Right kidney (tissue), 1 donor: ENCODE measurements at regions not wholly inside any gene's neighbourhood (a gene's known extent, or its start where the extent isn't known, plus 50 kb on each side); places are given as distances from the start of the nearest gene placed in this dataset.
A peak's percentile ranks its signal among the peaks of the same experiment; 100 is the strongest.

Experiments
- DNase-seq: peaks from one replicate; pipeline ENCODE4 v3.0.0-alpha.2; 2016

DNA sequence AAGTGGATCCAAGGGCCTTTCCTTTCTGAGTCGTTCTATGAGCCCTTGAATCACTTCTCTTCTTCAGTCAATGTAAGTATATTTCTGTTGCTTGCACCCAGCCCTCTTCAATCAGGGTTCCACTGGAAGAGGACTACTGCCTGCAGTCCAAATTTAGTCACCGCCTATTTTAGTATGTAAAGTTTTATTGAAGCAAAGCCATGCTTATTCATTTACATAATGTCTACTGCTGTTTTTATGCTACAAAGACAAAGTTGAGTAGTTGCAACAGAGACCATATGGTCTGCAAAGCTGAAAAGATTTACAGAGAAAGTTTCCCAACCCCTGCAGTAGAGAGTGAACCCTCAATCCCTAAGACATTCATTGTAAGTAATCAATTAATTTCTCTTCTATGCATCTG lies 332.5 kb upstream of the TNP1 start:
- DNase-seq, result no peak

DNA sequence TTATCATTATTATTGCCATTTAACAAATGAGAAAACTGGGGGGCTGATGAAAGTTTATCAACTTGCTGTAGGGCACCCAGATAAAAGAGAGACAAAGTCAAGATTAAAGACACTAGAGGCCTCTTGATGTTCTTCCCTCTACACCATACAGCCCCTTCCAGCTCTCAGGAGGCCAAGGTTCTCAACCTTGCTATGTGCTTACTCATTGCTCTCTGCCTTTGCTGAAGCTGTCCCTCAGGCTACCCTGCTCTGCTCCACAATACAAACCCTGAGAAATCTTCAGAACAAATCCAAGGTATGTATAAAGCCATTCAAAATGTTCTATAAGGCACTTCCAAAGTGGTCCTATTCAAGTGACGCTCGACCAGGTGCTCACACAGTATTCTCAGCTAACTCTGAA lies 329.9 kb upstream of the TNP1 start:
- no peak for DNase-seq

DNA sequence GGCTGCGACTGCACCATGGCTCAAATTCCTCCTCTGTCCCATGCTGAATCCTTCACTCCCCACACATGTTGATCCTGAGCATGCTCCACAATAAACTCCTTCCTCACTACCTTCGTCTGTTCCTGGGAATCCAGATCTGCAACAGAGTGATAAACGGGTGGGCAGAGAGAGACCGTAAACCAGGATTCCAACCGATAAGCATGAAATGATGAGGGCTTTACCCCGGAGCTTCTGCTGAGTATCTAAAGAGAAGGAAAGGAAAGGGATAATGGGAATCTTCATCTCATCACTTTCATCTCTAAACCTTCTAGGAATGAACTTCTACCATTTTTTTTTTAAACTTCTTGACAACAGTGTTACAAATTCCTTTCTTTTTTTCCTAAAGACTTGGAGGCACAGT lies 329.3 kb upstream of the TNP1 start:
- no peak for DNase-seq

DNA sequence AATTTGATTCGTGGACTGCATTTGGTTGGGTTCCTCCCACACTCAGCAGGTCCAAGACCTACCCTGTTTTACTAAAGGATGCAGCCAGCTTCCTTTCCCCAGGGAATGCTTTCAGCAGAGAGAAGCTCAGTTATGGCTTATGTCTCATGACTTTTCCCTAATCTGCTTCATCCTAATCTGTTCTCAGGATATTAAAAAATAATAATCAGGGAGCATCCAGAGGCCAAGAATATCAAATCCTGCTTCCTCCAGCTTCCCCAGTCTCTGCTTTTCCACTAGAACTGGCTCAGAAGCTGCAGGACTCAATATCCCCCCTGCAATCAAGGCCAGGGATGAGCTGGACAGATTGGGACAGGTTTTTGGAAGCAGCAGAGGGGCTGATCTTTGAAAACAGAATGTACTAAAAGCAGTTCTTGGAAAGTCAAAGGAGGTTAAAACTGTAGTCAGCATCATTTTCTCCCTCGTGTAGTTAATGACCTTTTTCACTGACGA lies 326.9 kb upstream of the TNP1 start:
- DNase-seq, result no peak

DNA sequence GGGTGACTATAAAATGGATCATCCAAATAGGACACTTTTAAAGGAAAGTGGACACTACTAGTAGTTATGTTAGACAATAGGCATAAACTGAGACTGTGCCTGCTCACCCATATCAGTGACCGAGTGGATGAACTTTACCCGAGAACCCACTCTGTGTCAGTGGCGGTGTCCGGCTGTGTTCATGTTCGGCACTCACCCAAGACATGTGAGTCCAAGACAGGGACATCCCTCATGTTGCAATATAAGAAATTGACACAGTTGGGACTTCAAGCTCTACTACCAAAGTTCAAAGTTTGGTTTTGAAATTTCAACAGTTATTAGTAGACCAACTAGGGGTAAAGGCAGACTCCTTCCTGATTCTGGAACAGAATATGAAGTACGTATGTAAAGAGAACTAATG lies 326.3 kb upstream of the TNP1 start:
- DNase-seq, result no peak

DNA sequence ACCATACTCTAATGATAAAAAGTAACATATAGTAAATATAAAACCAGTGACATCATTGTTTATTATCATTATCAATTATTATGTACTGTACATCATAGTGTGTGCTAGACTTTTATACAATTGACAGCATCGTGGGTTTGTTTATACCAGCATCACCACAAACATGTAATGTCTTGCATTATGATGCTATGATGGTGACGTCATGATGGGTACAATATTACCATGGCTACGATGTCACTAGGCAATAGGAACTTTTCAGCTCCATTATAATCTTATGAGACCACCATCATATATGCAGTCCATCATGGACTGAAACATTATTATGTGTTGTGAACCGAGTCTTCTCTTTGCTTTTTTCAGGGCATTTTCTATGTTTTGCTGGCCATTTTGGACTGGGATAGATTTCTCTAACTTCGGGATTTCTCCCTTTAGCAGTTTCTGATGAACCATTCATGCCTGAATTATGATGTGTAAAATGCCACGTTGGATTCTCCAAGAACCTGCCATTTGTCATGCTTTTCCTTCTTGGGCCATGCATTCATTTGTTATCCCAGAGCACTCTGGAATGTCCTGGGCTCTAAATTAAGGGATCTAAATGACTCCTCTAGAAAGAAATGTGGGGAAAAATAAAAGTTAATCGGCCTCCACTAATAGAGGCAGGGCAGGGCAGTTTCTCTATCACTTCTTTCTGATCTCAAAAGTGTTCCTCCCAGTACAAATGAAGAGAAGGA lies 325.6 kb upstream of the TNP1 start:
- no peak for DNase-seq

DNA sequence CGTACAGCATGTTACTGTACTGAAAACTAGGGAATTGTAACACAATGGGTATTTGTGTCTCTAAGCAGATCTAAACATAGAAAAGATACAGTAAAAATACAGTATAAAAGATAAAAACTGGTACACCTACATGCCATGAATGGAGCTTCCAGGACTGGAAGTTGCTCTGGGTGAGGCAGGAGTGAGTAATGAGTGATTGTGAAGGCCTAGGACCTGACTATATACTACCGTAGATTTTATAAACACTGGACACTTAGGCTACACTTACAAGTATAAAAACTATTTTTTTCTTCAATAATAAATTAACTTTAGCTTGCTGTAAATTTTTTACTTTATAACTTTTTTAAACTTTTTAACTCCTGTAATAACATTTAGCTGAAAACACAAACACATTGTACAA lies 324.4 kb upstream of the TNP1 start:
- no peak for DNase-seq

DNA sequence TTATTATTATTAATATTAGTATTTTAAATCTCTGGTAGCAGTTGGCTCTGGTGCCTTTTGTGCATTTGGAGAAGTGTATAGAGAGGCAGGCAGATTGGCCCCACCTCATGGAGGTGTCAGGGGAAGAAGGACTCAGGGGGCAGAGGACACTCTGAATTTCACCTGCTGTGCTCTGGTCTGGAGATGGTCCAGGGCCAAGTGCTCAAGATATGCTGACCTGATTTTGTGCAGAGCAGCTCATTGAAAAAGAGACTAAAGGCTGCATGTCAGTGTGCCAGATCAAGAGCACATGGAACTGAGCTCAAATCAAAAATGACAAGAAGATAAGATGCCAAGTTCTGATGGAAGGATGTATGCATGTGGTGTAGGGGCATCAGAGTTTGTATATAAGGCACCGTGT lies 323.6 kb upstream of the TNP1 start:
- DNase-seq, result no peak

DNA sequence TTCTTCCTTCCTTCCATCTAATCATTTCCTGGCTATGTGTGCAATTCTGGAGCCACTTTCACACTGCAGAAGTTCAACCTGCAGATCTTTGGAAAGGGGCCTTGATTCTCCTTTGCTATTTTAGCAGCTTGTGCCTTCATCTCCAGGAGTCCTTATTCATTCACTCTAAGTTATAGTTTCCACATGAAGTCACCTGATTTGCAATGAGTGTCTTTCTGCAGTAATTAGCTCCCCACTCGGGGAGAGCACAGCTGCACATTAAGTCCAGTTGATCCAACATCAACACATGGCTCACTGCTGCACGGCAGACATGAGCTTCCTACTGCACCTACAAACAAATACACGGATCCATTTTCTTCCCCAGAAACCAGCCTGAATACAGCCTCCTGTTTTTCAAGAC lies 323.1 kb upstream of the TNP1 start:
- DNase-seq, result no peak

DNA sequence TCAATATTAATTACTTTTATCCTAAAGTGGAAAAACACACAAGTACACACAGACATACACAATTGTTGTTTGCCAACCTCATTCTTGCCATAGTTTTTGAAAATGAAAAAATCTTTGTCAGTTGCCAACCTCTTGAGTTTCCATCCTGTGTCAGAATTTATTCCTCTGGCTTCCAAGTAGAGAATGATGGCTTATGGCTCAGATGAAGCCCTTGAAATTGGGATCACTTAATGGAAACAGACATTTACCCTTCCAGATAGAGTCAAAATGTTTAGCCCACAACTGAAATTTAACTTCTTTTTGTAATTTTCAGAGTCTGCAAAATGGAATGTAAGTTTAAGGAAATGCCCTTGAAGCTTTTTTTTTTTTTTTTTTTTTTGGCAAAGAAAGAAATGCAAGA lies 321.6 kb upstream of the TNP1 start:
- DNase-seq, result no peak

DNA sequence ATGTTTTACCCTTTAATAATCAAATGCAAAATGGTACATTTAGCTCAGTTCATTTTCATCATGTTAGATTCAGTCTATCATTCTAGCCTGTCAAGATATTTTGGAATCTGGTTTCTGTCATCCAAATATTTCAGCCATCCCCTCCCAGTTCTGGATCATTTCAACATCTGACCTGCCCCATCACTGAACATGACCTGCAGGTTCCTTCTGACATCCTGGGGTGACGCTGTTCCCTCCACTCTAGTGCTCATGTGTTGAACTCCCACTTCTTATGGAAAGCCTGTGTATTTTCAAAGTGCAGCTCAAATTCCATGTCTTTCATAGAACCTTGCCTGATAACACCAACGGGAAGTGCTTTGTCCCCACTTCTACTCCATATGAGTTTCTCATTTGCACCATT lies 320.0 kb upstream of the TNP1 start:
- DNase-seq, result no peak

DNA sequence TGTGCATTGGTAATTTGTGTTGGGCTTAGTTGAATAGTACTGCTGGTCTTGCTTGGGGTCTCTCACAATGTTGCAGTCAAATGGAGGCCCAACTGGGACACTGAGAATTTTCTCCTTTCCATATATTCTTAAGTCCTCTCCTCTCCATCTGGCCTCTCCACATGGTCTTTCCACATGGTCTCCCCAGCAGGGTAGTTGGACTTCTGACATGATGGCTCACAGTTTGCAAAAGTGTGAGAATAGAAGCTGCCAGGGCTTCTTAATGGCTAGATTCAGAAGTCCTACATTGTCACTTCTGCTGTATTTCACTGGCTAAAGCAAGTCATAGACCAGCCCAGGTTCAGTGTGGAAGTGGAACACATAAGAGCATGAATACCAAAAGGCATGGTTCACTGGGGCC lies 318.5 kb upstream of the TNP1 start:
- no peak for DNase-seq

DNA sequence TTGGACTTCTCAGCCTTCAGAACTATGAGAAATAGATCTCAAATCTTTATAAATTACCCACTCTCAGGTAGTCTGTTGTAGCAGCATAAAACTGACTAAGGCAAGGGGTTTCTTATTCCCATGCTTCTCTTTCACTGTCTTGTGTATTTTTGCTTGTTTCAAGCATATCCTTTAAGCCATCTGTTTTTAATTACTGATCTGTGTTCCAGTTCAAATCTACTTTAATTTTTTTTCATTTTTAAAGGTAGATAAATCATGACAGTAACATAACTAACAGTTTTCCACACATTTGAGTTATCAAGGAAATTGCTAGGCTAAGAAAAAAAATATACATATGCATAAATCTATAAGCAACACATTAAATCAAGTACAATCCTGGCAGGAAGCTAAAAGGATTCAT lies 317.9 kb upstream of the TNP1 start:
- no peak for DNase-seq

DNA sequence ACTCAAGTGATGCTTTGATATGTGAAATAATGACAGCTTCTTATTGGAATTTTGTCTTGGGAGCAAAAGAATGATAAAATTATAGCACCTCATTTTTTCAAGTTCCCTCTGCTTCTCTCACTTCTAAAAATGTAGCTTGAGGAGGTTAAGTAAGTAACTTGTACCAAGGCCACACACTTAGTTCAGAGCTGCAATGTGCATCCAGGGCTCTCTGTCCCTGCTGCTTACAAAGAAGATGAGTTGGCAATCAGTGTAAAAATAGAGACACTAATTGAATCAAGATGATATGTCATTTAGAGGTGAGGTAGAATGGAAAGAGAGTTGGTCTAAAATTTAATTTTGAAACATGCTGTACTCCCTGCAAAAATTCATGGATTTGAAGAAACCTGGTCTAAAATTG lies 312.0 kb upstream of the TNP1 start:
- no peak for DNase-seq

DNA sequence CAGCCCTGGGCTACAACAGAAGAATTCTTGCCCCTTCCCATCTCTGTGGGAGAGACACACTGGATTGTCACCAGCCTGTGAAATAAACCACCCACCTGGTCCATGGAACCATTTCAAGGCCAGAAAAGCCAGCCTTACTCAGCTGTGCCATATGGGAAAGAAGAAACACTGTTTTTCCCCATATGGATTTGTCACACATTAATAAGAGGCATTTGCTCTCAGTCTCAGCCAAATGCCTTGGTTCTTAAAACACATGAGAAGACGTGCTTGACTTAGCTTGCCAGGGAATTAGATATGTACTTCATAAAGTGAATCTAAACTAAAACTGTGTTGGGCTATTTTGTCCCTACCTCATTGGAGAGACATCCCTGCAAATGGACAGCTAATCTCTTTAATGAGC lies 308.6 kb upstream of the TNP1 start:
- no peak for DNase-seq

DNA sequence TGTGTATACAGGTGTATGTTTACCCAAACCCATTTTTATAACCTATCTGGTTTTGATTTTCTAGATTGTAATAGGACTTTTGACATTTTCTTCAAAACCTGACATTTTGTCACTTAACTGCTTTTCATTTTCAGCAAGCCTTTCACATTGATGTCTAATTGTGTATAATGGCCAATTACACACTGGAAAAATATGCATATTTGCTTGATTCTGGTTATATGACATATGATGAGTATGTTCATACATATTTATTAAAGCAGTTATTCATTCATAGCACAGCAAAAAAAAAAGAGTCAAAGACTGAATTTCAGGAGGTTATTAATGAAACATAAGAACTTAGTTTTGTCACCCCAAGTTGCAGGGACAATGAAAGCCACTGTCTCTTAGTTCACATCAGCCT lies 307.7 kb upstream of the TNP1 start:
- no peak for DNase-seq

DNA sequence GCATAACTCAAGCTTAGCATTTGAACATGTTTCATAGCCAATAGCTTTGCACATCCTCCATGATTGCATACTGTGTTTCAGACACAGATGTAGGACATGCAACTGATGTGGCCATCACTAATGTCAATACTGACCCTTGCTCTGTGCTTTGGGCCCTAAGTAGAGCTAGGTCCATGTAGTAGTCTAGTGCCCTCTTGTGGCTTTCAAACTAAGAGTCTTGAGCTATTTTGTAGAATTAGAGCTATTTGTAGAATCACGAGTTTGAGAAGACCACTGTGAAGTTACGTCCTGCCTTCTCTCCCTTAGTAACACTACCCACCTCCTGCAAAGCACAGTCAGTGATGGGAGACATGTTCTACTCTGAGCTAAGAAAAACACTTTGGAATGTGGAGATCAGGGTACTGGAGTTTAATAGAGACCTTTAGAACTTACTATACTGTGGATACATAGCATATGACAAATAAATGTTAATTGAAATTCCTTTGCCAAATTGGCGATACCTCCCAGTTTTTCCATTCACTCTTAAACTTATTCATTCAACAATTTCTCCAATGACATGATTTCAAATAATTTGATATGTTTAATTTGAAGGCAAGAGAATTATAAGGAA lies 306.5 kb upstream of the TNP1 start:
- DNase-seq, result no peak

DNA sequence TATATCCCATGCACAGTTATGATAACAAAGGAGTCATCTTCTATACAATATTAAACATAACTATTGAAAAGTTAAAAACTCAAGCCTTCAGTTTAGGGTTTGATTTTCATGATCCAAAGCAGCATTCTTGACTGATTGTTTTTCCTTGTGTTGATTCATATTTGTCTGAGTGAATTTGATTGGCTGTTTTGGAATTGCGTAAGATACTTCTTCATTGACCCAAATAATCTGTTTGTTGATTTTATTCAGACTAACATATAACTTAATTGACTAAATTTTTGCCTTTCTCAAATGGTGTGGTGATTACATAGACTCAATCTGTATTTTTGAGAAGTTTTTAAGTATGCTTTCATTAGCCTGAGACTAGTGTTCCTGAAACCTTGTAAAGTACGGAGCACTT lies 305.7 kb upstream of the TNP1 start:
- no peak for DNase-seq

DNA sequence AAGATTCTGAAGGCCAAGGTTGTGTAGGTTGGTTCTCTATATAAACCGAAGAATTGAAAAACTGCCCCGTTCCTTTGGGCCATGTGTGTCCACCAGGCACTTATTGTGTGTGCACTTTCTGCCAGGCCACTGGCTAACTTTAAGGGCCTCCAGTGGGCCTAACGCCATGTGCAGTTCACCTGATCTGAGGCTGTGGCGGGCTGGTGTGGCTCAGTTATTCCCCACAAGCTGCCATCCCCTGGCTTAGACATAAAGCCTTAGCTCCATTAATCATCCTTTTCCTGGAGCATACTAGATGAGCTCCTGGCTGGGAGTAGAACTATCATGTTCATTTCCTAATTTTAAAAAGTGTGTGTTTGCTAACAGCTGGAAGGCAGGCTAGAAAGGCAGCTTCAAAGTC lies 304.1 kb upstream of the TNP1 start:
- no peak for DNase-seq

DNA sequence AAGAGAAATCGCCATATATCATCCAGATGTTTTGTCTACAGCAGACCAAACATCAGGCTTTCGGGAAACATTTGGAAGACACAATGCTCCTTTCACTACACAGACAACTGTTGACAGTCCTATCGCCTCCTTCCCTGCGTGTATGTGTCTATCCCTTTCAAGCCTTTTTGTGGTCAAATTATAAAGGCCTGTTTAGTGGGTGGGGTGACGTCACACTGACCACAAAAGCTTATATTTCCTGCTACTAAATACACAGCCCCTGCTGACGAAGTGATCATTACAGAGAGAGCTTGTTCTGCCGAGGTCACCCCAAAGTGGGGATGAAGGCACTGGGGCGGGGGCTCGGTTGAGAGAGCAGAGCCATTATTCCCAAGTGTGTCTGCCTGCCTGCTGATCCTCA lies 302.7 kb upstream of the TNP1 start:
- no peak for DNase-seq

DNA sequence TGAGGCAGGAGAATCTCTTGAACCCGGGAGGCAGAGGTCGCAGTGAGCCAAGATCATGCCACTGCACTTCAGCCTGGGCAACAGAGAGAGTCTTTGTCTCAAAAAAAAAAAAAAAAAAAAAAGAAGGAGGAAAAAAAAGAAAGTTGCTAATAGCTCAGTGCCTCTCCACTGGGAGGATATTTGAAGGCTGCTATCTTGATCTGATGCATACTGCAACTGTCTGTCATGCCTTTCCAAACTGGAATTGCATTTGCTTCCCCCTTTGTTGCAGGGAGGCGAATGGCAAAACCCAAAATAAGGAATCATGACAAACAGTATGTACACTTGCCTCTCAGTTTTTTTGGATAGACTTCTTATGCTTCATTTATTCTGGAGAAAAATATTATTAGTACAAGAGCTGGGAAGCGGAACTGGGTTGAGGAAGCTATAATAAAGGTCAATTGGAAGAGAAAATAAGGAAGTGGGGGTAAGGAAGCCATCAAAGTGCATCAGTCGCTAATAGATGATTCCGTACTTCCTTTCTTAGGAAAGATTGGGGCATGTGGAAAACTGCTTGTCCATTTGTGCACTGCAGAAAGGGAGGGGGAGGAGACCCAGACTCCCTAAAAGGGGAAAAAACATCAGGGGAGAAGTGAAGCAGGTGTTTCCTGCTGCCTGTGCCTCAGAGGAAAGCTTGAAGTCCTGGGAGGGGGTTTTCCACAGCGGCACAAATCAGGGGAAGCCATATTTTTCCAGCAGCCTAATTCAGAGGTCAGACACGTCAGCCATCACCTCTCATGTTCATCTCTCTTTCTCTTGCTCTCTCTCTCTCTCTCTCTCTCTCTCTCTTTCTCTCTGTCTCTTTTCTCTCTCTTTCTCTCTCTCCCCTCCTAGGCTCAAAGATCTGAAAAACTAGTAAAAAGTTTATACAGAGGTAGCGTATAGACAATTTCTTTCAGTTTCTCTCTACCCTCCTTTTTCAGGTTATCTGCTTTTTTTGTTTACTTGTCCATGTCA lies 301.4 kb upstream of the TNP1 start:
- peak; percentile 24 for DNase-seq

DNA sequence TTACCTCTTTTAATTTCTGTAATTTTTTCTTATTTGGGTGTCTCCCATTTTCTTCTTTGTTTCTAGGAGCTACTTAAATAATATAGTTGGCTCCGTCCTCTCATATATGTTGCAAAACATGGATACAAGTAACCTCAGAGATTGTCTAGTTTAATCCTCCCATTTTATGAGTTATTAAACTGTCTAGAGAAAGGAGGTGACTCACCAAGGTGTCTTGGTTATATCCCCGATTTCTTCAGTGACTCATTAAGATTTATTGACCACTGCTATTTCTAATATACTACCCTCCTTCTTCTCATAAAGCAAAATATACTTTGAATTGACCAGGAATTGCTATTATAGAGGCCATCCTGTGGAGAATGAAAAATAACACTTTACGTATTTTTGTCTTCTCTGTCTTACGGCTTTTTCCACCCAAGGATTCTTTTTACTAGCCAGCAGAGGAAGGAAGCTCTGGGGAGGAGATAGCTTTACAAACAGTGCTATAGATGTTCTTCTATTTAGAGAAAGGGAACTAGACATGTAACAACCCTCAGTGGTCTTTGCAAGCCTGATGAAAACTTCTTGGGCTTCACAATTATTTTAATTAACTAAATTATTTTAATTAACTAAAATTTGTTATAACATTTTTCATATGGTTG lies 300.4 kb upstream of the TNP1 start:
- DNase-seq, result no peak

DNA sequence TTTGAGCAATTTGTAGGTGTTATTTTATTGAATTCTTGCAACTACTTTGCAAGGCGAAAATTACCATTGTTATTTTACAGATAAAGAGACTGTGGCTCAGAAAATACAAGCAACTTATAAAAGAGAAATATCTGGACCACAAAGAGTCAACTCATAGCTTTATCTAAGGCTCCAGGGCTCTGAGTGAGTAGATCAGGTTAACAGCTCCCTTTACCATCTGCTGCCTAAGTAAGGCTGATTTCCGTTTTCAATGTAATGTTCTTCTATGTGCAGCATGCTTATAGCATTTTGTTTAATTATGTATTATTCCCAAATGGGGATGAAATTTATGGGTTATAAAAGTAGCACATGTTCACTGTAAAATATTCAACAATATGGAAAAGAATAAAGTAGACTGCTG lies 299.1 kb upstream of the TNP1 start:
- no peak for DNase-seq
